CD4-positive, alpha-beta T cell treated with Interleukin-15 for 4 hours (primary cell): ENCODE measurements at regions not wholly inside any gene's neighbourhood (a gene's known extent, or its start where the extent isn't known, plus 50 kb on each side); places are given as distances from the start of the nearest gene placed in this dataset.

ENCODE experiments used
- DNase-seq: peaks from one replicate; pipeline ENCODE4 v3.0.0-alpha.2; 2020; ENCODE audit warnings: low spot score

- DNase-seq, result no peak
Observed at GRCh38 chr5:147037515-147038205, 159.1 kb upstream of the PPP2R2B start.

- DNase-seq, result no peak
Observed at GRCh38 chr5:147040856-147041255, 162.3 kb upstream of the PPP2R2B start.

- DNase-seq, result no peak
Observed at GRCh38 chr5:147044572-147045273, 166.2 kb upstream of the PPP2R2B start.

- no peak for DNase-seq
Observed at GRCh38 chr5:147045290-147045689, 166.7 kb upstream of the PPP2R2B start.

GRCh38 chr5:147046281-147046680 is 167.7 kb upstream of the PPP2R2B start:
- DNase-seq, result no peak

GRCh38 chr5:147046894-147047293 is 168.3 kb upstream of the PPP2R2B start:
- no peak for DNase-seq

- DNase-seq, result no peak
Observed at GRCh38 chr5:147049764-147050163, 171.2 kb upstream of the PPP2R2B start.

- DNase-seq, result no peak
Observed at GRCh38 chr5:147050172-147050571, 171.6 kb upstream of the PPP2R2B start.

GRCh38 chr5:147051193-147051592 is 172.6 kb upstream of the PPP2R2B start:
- DNase-seq, result no peak

- no peak for DNase-seq
Observed at GRCh38 chr5:147052519-147052918, 174.0 kb upstream of the PPP2R2B start.

GRCh38 chr5:147055089-147055826 is 176.7 kb upstream of the PPP2R2B start:
- no peak for DNase-seq

GRCh38 chr5:147055850-147056566 is 177.5 kb upstream of the PPP2R2B start:
- no peak for DNase-seq

- DNase-seq, result no peak
Observed at GRCh38 chr5:147057051-147057450, 177.8 kb upstream of the STK32A start.

- DNase-seq, result no peak
Observed at GRCh38 chr5:147061431-147061830, 173.4 kb upstream of the STK32A start.

GRCh38 chr5:147062427-147062826 is 172.4 kb upstream of the STK32A start:
- DNase-seq, result no peak

- DNase-seq, result no peak
Observed at GRCh38 chr5:147063943-147064342, 170.9 kb upstream of the STK32A start.

- DNase-seq, result no peak
Observed at GRCh38 chr5:147065071-147065470, 169.8 kb upstream of the STK32A start.

GRCh38 chr5:147068998-147069397 is 165.8 kb upstream of the STK32A start:
- no peak for DNase-seq

GRCh38 chr5:147072622-147073021 is 162.2 kb upstream of the STK32A start:
- DNase-seq, result no peak

- DNase-seq, result no peak
Observed at GRCh38 chr5:147073098-147073497, 161.7 kb upstream of the STK32A start.

- no peak for DNase-seq
Observed at GRCh38 chr5:147075187-147075586, 159.6 kb upstream of the STK32A start.

GRCh38 chr5:147080391-147080790 is 154.4 kb upstream of the STK32A start:
- no peak for DNase-seq
